Adrenal gland (tissue), 5 donors: ENCODE measurements at regions not wholly inside any gene's neighbourhood (a gene's known extent, or its start where the extent isn't known, plus 50 kb on each side); places are given as distances from the start of the nearest gene placed in this dataset.

Experiments
- CTCF ChIP-seq, 6 experiments: fragments of 450-650 bp in 4 of 6; fragments of 200-600 bp in 2 of 6; sonication (generic) in 1 of 6; IDR thresholded peaks; 1 replicate in 5 of 6; 2 replicates in 1 of 6; pipeline versions ENCODE4 v1.5.1 to v1.8.0; 2016 to 2021; ENCODE audit warnings: antibody characterized with exemption in 6 of 6, mild to moderate bottlenecking in 2 of 6, moderate library complexity in 1 of 6
- POLR2A ChIP-seq, 2 donors: fragments of 450-650 bp; IDR thresholded peaks; one replicate each; pipeline ENCODE4 v1.6.1; 2017; ENCODE audit warnings: antibody characterized with exemption in 2 of 2, mild to moderate bottlenecking in 2 of 2, moderate library complexity in 1 of 2
- donor health status: DM: no; HTN: no; CAD: no.

DNA sequence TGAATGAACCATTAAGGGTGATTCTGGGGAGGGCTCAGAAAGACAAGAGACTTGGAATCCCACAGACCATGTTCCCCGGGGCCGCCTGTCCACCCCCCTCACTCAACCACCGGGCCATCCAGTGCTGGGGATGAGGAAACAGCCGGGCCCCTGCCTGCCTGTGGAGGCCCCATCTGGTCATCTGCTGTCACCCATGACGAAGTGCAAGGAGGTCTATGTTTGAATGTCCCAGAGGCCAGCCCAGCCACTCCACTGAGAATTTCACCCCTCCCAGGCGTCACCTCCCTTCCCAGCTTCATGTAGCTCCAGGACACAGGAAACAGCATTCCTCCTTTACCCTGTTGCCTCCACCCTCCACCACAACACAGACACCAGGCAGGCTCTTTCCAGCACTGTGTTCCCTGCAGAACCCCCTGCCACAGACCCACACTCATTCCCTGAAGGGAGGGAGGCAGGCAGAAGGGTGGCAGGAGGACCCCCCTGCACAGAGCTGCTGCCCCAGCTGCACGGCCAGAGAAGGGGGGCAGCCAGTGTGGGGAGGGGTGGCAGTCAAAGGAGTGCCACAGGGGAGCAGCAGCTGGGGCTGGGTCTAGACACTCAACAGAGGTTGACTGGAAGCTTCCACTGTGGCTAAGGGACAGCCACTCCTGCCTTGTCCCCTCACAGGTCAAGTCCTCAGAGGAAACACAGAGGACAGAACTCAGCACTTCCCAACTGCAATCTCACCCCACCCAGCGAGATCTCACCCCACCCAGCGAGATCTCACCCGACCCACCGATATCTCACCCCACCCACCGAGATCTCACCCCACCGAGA, 50.3 kb upstream of the PPP2R5C start:
- TF ChIP-seq CTCF (IDR thresholded peaks at IDR 0.05) (no peak), POLR2A (IDR thresholded peaks at IDR 0.05) (no peak)
